Upper lobe of left lung (tissue), 4 donors: ENCODE measurements at regions not wholly inside any gene's neighbourhood (a gene's known extent, or its start where the extent isn't known, plus 50 kb on each side); places are given as distances from the start of the nearest gene placed in this dataset.

Experiments
- EP300 ChIP-seq, 4 donors: sonication (generic); formaldehyde crosslinking; IDR thresholded peaks; one replicate each; pipeline ENCODE4 v1.5.1; 2017; ENCODE audit warnings: antibody characterized with exemption in 4 of 4, control low read depth in 2 of 4
- POLR2A ChIP-seq, 4 donors: fragments of 450-650 bp; IDR thresholded peaks; one replicate each; pipeline ENCODE4 v1.5.1; 2016 to 2017; ENCODE audit warnings: antibody characterized with exemption in 4 of 4, mild to moderate bottlenecking in 2 of 4
- POLR2AphosphoS5 ChIP-seq, 2 donors: sonication (generic); formaldehyde crosslinking; IDR thresholded peaks; one replicate each; pipeline ENCODE4 v1.5.1; 2017; ENCODE audit warnings: antibody characterized with exemption in 2 of 2
- TF ChIP-seq, protein P1 (sequence below), 6 experiments: fragments of 450-650 bp in 4 of 6; fragments of 200-600 bp in 2 of 6; sonication (generic) in 2 of 6; IDR thresholded peaks; one replicate each; pipeline ENCODE4 v1.5.1; 2016 to 2019; ENCODE audit warnings: antibody characterized with exemption in 6 of 6

DNA sequence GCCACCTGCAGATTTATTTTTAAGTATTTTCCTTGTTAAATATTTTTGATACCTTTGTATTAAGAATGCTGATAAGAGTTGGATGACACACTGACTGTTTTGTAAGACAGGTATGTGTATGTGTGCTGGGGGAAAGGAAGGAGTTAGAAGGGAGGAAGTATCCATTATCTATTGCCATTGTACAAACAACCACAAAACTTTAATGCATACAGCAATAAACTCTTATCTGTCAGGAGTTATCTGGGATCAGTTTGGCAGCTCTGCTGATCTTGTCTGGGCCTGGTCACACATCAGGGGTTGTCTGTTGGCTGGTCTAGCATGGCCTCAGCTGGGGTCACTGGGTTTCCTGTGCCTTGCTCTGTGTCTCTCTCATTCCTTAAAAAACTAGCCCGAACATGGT, 423.9 kb upstream of the USP24 start:
- no peak for TF ChIP-seq EP300 (IDR thresholded peaks at IDR 0.05)
- TF ChIP-seq, protein P1, sequence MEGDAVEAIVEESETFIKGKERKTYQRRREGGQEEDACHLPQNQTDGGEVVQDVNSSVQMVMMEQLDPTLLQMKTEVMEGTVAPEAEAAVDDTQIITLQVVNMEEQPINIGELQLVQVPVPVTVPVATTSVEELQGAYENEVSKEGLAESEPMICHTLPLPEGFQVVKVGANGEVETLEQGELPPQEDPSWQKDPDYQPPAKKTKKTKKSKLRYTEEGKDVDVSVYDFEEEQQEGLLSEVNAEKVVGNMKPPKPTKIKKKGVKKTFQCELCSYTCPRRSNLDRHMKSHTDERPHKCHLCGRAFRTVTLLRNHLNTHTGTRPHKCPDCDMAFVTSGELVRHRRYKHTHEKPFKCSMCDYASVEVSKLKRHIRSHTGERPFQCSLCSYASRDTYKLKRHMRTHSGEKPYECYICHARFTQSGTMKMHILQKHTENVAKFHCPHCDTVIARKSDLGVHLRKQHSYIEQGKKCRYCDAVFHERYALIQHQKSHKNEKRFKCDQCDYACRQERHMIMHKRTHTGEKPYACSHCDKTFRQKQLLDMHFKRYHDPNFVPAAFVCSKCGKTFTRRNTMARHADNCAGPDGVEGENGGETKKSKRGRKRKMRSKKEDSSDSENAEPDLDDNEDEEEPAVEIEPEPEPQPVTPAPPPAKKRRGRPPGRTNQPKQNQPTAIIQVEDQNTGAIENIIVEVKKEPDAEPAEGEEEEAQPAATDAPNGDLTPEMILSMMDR (IDR thresholded peaks at IDR 0.05): no peak
- TF ChIP-seq POLR2AphosphoS5 (IDR thresholded peaks at IDR 0.05): no peak
- no peak for TF ChIP-seq POLR2A (IDR thresholded peaks at IDR 0.05)
